ENCODE measurements at regions not wholly inside any gene's neighbourhood (a gene's known extent, or its start where the extent isn't known, plus 50 kb on each side); places are given as distances from the start of the nearest gene placed in this dataset.
A peak's percentile ranks its signal among the peaks of the same experiment; 100 is the strongest.

DNA sequence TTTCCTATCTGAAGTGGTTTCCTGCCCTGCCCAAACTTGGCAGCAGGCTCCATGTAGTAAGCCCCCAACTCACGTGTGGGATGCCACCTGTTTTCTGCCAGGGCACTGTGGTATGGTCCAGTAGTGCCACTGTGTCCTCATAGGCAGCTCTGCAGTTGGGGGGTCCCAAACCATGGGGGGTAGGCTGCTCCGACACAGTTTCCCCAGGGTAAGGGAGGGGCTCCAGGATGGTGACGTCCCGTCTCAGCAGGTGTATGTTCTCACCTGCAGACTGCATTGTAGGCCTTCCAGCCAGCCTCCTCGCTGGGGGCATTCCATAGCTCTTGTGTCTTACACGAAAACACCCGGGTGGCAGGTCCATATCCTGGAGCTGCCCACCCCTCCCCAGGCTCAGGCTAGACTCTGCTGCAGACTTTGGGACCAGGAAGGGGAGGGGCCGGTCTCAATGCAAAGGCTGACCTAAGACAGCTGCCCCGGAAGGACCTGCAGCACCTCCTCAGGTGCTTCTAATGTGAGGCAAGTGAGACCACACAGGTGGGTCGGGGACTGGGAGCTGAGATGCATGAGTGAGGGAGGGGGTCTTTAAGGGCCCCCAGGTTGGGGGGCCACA, 330.5 kb upstream of the IRX4 start:
- Histone ChIP-seq H3K9me3 (no peaks in the 10 kb centered on the region), H3K4me3 (no peak overlapping the region), H3K27me3 (peaks cover 0 to 2% of the 10 kb centered on the region in 2 donors), H3K27ac (no peak overlapping the region), H3K4me1 (no peaks in the 10 kb centered on the region), H3K36me3 (no peaks in the 10 kb centered on the region)
- intact Hi-C loops (cut with DNase I; ENCODE audit: low total_unique reads): no loop called here
- TF ChIP-seq, protein P1, sequence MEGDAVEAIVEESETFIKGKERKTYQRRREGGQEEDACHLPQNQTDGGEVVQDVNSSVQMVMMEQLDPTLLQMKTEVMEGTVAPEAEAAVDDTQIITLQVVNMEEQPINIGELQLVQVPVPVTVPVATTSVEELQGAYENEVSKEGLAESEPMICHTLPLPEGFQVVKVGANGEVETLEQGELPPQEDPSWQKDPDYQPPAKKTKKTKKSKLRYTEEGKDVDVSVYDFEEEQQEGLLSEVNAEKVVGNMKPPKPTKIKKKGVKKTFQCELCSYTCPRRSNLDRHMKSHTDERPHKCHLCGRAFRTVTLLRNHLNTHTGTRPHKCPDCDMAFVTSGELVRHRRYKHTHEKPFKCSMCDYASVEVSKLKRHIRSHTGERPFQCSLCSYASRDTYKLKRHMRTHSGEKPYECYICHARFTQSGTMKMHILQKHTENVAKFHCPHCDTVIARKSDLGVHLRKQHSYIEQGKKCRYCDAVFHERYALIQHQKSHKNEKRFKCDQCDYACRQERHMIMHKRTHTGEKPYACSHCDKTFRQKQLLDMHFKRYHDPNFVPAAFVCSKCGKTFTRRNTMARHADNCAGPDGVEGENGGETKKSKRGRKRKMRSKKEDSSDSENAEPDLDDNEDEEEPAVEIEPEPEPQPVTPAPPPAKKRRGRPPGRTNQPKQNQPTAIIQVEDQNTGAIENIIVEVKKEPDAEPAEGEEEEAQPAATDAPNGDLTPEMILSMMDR (IDR thresholded peaks at IDR 0.05): no peak
- peak in 1 of 2 donors; percentile 41 for DNase-seq

GRCh38 chr5:2212481-2212880, 329.8 kb upstream of the IRX4 start:
- TF ChIP-seq, protein P1 (IDR thresholded peaks at IDR 0.05): no peak
- DNase-seq: peak in 1 of 2 donors; percentile 42
- Histone ChIP-seq H3K27me3 (peaks cover 0 to 7% of the 10 kb centered on the region in 2 donors), H3K36me3 (no peaks in the 10 kb centered on the region), H3K4me3 (no peak overlapping the region), H3K9me3 (no peaks in the 10 kb centered on the region), H3K4me1 (no peaks in the 10 kb centered on the region), H3K27ac (no peak overlapping the region)
- intact Hi-C loops (cut with DNase I; ENCODE audit: low total_unique reads): no loop called here

GRCh38 chr5:2208239-2208544, 325.5 kb upstream of the IRX4 start:
- no peaks in the 10 kb centered on the region for H3K4me1 ChIP-seq
- no peaks in the 10 kb centered on the region for H3K9me3 ChIP-seq
- TF ChIP-seq, protein P1 (IDR thresholded peaks at IDR 0.05): no peak
- H3K36me3 ChIP-seq: no peaks in the 10 kb centered on the region
- intact Hi-C loops (cut with DNase I; ENCODE audit: low total_unique reads): no loop called here
- H3K27me3 ChIP-seq: peaks cover 0 to 7% of the 10 kb centered on the region in 2 donors
- H3K27ac ChIP-seq: no peak overlapping the region
- no peak for DNase-seq
- no peak overlapping the region for H3K4me3 ChIP-seq

DNA sequence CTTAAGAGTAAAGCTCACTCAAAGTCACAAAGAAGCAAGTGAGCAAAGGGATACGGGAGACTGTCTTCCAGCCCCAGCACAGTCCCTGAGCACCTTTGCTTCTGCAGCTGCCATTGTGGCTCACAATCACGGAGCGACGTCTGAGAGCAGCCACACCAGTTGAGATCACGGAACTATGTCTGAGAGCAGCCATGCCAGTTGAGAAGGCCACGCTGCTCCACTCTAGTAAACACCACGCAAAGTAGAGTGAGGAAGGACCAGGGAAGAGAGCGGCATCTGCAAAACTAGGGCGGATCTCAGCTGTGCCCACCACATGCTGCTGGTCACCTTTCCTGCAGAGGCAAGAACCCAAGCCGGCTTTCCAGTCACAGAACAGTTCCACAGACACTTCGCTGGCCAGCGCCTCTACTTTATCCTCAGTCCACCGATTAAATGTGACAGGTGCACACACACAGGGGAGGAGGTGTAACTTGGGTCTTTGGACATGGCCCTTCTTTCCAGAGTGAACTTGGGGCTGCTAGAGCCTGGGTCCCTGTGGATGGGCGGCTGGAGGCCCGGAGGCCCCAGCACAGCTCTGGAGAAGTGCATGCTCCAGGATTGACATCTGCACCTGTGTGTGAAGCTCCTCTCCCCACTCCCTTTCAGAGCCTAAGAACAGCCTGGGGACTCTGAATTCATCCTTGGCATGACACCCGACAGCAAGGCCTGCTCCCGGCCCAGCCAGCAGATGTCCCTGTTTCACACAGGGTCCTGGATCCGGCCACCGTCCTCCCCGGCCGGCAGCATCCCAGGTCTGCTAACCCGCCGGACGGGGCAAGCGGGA, 324.9 kb upstream of the IRX4 start:
- no peak for DNase-seq
- H3K27ac ChIP-seq: no peak overlapping the region
- no peaks in the 10 kb centered on the region for H3K9me3 ChIP-seq
- H3K36me3 ChIP-seq: no peaks in the 10 kb centered on the region
- peaks cover 0 to 7% of the 10 kb centered on the region in 2 donors for H3K27me3 ChIP-seq
- intact Hi-C loops (cut with DNase I; ENCODE audit: low total_unique reads): no loop called here
- H3K4me3 ChIP-seq: no peak overlapping the region
- TF ChIP-seq, protein P1 (IDR thresholded peaks at IDR 0.05): no peak
- H3K4me1 ChIP-seq: no peaks in the 10 kb centered on the region

DNA sequence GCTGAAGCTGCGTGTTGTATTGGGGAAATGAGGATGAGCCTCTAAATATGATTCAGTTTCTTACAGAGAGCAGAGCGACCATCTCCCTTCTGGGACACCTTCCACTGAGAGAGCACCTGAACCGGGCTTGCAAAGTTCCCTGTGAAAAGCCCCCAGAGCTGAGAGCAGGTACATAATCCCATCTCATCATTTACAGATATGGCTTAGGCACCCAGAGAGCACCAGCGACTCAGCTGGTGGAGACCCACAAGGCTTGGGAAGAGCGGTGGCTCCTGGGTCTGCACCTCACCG, 324.3 kb upstream of the IRX4 start:
- Histone ChIP-seq H3K4me1 (no peaks in the 10 kb centered on the region), H3K27ac (no peak overlapping the region), H3K9me3 (no peaks in the 10 kb centered on the region), H3K27me3 (peaks cover 0 to 7% of the 10 kb centered on the region in 2 donors), H3K4me3 (no peak overlapping the region), H3K36me3 (no peaks in the 10 kb centered on the region)
- TF ChIP-seq, protein P1 (IDR thresholded peaks at IDR 0.05): no peak
- intact Hi-C loops (cut with DNase I; ENCODE audit: low total_unique reads): no loop called here
- DNase-seq: no peak

All from tibial artery (tissue), 4 donors.